T-helper 2 cell treated with Interferon-gamma antibody and Interleukin-4, amounts not matched to agents 5 μg/mL and 100 μg/mL, for 36 hours (primary cell): ENCODE measurements at regions not wholly inside any gene's neighbourhood (a gene's known extent, or its start where the extent isn't known, plus 50 kb on each side); places are given as distances from the start of the nearest gene placed in this dataset.

ENCODE experiments used
- DNase-seq: peaks from one replicate; pipeline ENCODE4 v3.0.0; 2021; ENCODE audit warnings: low spot score
- H3K27ac Mint-ChIP-seq: one replicate; pipeline ENCODE4 v1.8.0; 2021; ENCODE audit warnings: mild to moderate bottlenecking, mixed read lengths
- H3K27me3 Mint-ChIP-seq: one replicate; pipeline ENCODE4 v1.8.0; 2021; ENCODE audit warnings: low read depth, mixed read lengths
- H3K36me3 Mint-ChIP-seq: one replicate; pipeline ENCODE4 v1.8.0; 2021; ENCODE audit warnings: low read depth, mixed read lengths
- H3K4me1 Mint-ChIP-seq: one replicate; pipeline ENCODE4 v1.8.0; 2021; ENCODE audit warnings: low read depth, mixed read lengths
- H3K4me3 Mint-ChIP-seq: one replicate; pipeline ENCODE4 v1.8.0; 2022; ENCODE audit warnings: mild to moderate bottlenecking, moderate library complexity, mixed read lengths
- H3K9me3 Mint-ChIP-seq: one replicate; pipeline ENCODE4 v1.8.0; 2021; ENCODE audit warnings: mixed read lengths

DNA sequence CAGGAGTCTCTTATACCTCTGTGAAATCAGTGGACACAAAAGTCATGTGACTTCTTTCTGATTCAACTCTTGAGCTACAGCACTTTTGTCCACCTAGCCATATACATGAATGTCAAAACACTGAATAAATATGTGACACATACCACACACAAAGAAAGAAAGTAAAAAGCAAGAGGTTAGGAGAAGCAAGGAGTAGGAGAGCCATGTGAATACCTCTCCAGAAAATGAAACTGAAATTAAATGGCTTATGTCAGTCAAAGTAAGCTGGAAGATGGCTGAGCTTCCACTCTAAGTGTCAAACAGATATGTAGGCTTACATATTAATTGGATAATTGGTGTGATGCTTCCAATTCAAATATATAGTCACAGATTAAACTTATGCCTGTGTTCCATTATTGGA, 1050.5 kb downstream of the BCL11A start:
- Mint-ChIP-seq H3K4me3 (no peak overlapping the region), H3K27me3 (no peaks in the 10 kb centered on the region), H3K4me1 (no peaks in the 10 kb centered on the region), H3K9me3 (peaks cover 2% of the 10 kb centered on the region), H3K27ac (no peak overlapping the region), H3K36me3 (no peaks in the 10 kb centered on the region)
- DNase-seq, result no peak

- Mint-ChIP-seq H3K27ac (no peak overlapping the region), H3K4me1 (no peaks in the 10 kb centered on the region), H3K36me3 (no peaks in the 10 kb centered on the region), H3K27me3 (no peaks in the 10 kb centered on the region), H3K9me3 (peaks cover 9% of the 10 kb centered on the region), H3K4me3 (no peak overlapping the region)
- no peak for DNase-seq
Measured at GRCh38 chr2:59490994-59491393, 1062.5 kb downstream of the BCL11A start.

GRCh38 chr2:59490192-59490591, 1063.3 kb downstream of the BCL11A start:
- no peak for DNase-seq
- peaks cover under 1% of the 10 kb centered on the region for H3K9me3 Mint-ChIP-seq
- H3K4me3 Mint-ChIP-seq, result no peak overlapping the region
- no peaks in the 10 kb centered on the region for H3K4me1 Mint-ChIP-seq
- H3K27me3 Mint-ChIP-seq, result no peaks in the 10 kb centered on the region
- H3K27ac Mint-ChIP-seq, result no peak overlapping the region
- H3K36me3 Mint-ChIP-seq, result no peaks in the 10 kb centered on the region

- Mint-ChIP-seq H3K4me1 (no peaks in the 10 kb centered on the region), H3K27ac (no peak overlapping the region), H3K27me3 (no peaks in the 10 kb centered on the region), H3K4me3 (no peak overlapping the region), H3K9me3 (no peaks in the 10 kb centered on the region), H3K36me3 (no peaks in the 10 kb centered on the region)
- no peak for DNase-seq
Measured at GRCh38 chr2:59484673-59485072, 1068.8 kb downstream of the BCL11A start.

GRCh38 chr2:59463426-59463825, 1090.0 kb downstream of the BCL11A start:
- H3K9me3 Mint-ChIP-seq, result no peaks in the 10 kb centered on the region
- no peak for DNase-seq

GRCh38 chr2:59462422-59463197, 1090.8 kb downstream of the BCL11A start:
- DNase-seq, result no peak
- H3K27ac Mint-ChIP-seq, result no peak overlapping the region
- no peaks in the 10 kb centered on the region for H3K4me1 Mint-ChIP-seq
- no peak overlapping the region for H3K4me3 Mint-ChIP-seq
- no peaks in the 10 kb centered on the region for H3K27me3 Mint-ChIP-seq
- H3K36me3 Mint-ChIP-seq, result no peaks in the 10 kb centered on the region
- no peaks in the 10 kb centered on the region for H3K9me3 Mint-ChIP-seq

More at GRCh38 chr2:59463426-59463825, 1090.0 kb downstream of the BCL11A start:
- no peaks in the 10 kb centered on the region for H3K36me3 Mint-ChIP-seq
- H3K4me1 Mint-ChIP-seq, result no peaks in the 10 kb centered on the region
- H3K27ac Mint-ChIP-seq, result no peak overlapping the region
- H3K4me3 Mint-ChIP-seq, result no peak overlapping the region
- H3K27me3 Mint-ChIP-seq, result no peaks in the 10 kb centered on the region

- no peaks in the 10 kb centered on the region for H3K36me3 Mint-ChIP-seq
- H3K9me3 Mint-ChIP-seq, result no peaks in the 10 kb centered on the region
- DNase-seq, result no peak
- H3K27ac Mint-ChIP-seq, result no peak overlapping the region
- H3K4me1 Mint-ChIP-seq, result no peaks in the 10 kb centered on the region
- no peak overlapping the region for H3K4me3 Mint-ChIP-seq
- H3K27me3 Mint-ChIP-seq, result no peaks in the 10 kb centered on the region
Measured at GRCh38 chr2:59461127-59461526, 1092.3 kb downstream of the BCL11A start.

DNA sequence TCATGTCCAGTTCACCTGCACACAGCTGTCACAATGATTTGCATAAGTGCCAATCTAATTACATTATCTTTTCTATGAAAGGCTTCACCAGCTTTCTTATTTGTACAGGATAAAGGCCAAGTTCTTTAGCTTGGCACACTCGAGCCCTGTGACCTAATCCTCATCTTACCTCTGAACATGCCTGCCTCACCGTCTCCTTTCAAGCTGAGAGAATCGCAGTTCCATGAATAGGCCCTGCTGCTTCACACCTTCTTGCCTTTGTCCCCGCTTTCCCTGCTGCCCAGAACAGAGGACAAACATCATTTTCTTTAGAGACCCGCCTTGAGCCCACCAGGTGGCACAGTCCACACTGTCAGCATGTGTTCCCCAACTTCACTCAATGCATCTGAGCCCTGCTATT, 1094.7 kb downstream of the BCL11A start:
- Mint-ChIP-seq H3K27ac (no peak overlapping the region), H3K27me3 (no peaks in the 10 kb centered on the region)
- no peak for DNase-seq

GRCh38 chr2:59456285-59456684, 1097.2 kb downstream of the BCL11A start:
- Mint-ChIP-seq H3K27me3 (no peaks in the 10 kb centered on the region), H3K27ac (no peak overlapping the region), H3K9me3 (no peaks in the 10 kb centered on the region), H3K4me3 (no peak overlapping the region), H3K4me1 (no peaks in the 10 kb centered on the region), H3K36me3 (no peaks in the 10 kb centered on the region)
- no peak for DNase-seq

More for the DNA sequence above, 1094.7 kb downstream of the BCL11A start:
- H3K36me3 Mint-ChIP-seq, result no peaks in the 10 kb centered on the region
- H3K4me3 Mint-ChIP-seq, result no peak overlapping the region
- no peaks in the 10 kb centered on the region for H3K4me1 Mint-ChIP-seq
- H3K9me3 Mint-ChIP-seq, result no peaks in the 10 kb centered on the region

- Mint-ChIP-seq H3K27ac (no peak overlapping the region), H3K4me3 (no peak overlapping the region), H3K27me3 (no peaks in the 10 kb centered on the region), H3K4me1 (no peaks in the 10 kb centered on the region), H3K9me3 (no peaks in the 10 kb centered on the region), H3K36me3 (no peaks in the 10 kb centered on the region)
- no peak for DNase-seq
Measured at GRCh38 chr2:59449274-59449673, 1104.2 kb downstream of the BCL11A start.

GRCh38 chr2:59440491-59440890, 1113.0 kb downstream of the BCL11A start:
- Mint-ChIP-seq H3K9me3 (no peaks in the 10 kb centered on the region), H3K4me3 (no peak overlapping the region), H3K4me1 (no peaks in the 10 kb centered on the region), H3K27ac (no peak overlapping the region), H3K27me3 (no peaks in the 10 kb centered on the region), H3K36me3 (no peaks in the 10 kb centered on the region)
- no peak for DNase-seq

- Mint-ChIP-seq H3K4me1 (no peaks in the 10 kb centered on the region), H3K4me3 (no peak overlapping the region), H3K9me3 (peaks cover 11% of the 10 kb centered on the region), H3K36me3 (no peaks in the 10 kb centered on the region), H3K27ac (no peak overlapping the region), H3K27me3 (no peaks in the 10 kb centered on the region)
- DNase-seq, result no peak
Measured at GRCh38 chr2:59435635-59436034, 1117.8 kb downstream of the BCL11A start.

- H3K4me1 Mint-ChIP-seq, result no peaks in the 10 kb centered on the region
- H3K4me3 Mint-ChIP-seq, result no peak overlapping the region
- no peak for DNase-seq
- no peaks in the 10 kb centered on the region for H3K27me3 Mint-ChIP-seq
- no peaks in the 10 kb centered on the region for H3K36me3 Mint-ChIP-seq
- H3K9me3 Mint-ChIP-seq, result peaks cover 17% of the 10 kb centered on the region
- H3K27ac Mint-ChIP-seq, result no peak overlapping the region
Measured at GRCh38 chr2:59428940-59429339, 1124.5 kb downstream of the BCL11A start.

- no peaks in the 10 kb centered on the region for H3K4me1 Mint-ChIP-seq
Measured at GRCh38 chr2:59427980-59428379, 1125.5 kb downstream of the BCL11A start.

DNA sequence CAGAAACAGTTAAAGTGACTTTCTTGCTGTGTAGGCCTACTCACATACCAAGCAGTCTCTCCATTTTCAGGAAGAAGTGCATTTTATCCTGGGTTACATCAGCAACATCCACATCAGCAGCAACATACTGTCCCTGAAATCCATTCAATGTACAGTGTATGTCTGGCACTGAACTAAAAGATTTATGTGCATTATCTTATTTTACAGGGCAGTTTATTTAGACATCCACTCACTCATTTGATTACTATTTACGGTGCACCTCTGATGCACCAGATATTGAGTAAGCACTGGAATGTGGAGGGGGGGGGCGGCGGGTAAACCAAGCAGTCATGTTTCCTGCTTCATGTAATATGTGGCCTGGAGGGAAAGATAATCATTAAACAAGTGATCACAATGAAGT, 1128.2 kb downstream of the BCL11A start:
- H3K27me3 Mint-ChIP-seq, result no peaks in the 10 kb centered on the region

More at GRCh38 chr2:59427980-59428379, 1125.5 kb downstream of the BCL11A start:
- no peaks in the 10 kb centered on the region for H3K27me3 Mint-ChIP-seq
- H3K27ac Mint-ChIP-seq, result no peak overlapping the region
- no peak overlapping the region for H3K4me3 Mint-ChIP-seq
- no peak for DNase-seq
- H3K36me3 Mint-ChIP-seq, result no peaks in the 10 kb centered on the region
- H3K9me3 Mint-ChIP-seq, result peaks cover 17% of the 10 kb centered on the region

More for the DNA sequence above, 1128.2 kb downstream of the BCL11A start:
- no peak for DNase-seq
- H3K36me3 Mint-ChIP-seq, result no peaks in the 10 kb centered on the region
- H3K27ac Mint-ChIP-seq, result no peak overlapping the region
- H3K4me1 Mint-ChIP-seq, result no peaks in the 10 kb centered on the region
- peaks cover 6% of the 10 kb centered on the region for H3K9me3 Mint-ChIP-seq
- no peak overlapping the region for H3K4me3 Mint-ChIP-seq
